CD4-positive, alpha-beta T cell treated with Interleukin-10 for 1 hour (primary cell): ENCODE measurements at regions not wholly inside any gene's neighbourhood (a gene's known extent, or its start where the extent isn't known, plus 50 kb on each side); places are given as distances from the start of the nearest gene placed in this dataset.

ENCODE experiments used
- DNase-seq: peaks from one replicate; pipeline ENCODE4 v3.0.0-alpha.2; 2020

- DNase-seq = no peak
Observed at GRCh38 chr12:13487326-13487725, 290.8 kb downstream of the EMP1 start.

- DNase-seq = no peak
Observed at GRCh38 chr12:13486794-13487193, 290.3 kb downstream of the EMP1 start.

GRCh38 chr12:13478650-13479181 lies 282.2 kb downstream of the EMP1 start:
- DNase-seq = no peak

GRCh38 chr12:13474381-13474780 lies 277.9 kb downstream of the EMP1 start:
- no peak for DNase-seq

DNA sequence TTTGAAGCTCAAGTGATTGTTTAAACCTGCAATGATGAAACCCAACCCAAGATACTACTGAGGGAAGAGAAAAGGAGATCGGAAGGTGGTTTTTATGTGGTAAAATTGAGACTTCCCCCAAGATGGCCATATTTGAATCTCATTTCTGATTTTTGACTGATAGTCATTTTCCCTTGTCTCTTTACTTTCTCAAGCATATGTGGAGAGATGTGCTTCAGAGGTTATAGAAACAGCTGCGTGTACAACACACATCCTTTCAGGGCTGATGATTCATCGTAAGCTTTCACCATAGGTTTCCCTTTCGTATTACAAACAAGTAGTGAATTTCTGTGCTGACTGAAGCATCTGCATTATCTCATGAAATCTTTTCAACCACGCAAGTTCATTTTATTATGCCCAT lies 276.2 kb downstream of the EMP1 start:
- DNase-seq = no peak

DNA sequence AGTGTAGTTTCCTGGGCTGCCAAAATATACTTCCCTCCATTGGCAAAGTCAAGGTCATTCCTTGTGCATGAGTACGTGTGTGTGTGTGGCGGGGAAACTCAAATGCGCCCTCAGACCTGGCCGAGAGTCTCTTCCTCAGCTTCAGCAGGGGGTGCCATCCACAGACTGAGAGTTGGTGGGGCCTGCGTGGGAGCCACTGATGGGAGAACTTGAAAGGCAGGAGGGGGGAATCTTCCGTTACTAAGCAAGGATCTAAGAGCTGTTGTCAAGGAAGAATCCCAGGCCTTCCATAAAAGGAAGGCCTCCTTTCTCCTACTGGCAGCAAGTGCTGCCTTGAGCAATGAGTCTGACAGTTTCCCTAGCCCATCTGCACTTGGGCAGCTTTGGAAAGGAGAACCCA lies 274.9 kb downstream of the EMP1 start:
- no peak for DNase-seq

GRCh38 chr12:13465635-13466034 lies 269.1 kb downstream of the EMP1 start:
- DNase-seq = no peak

- DNase-seq = no peak
Observed at GRCh38 chr12:13463189-13463588, 266.7 kb downstream of the EMP1 start.

- no peak for DNase-seq
Observed at GRCh38 chr12:13462450-13462849, 265.9 kb downstream of the EMP1 start.

GRCh38 chr12:13455778-13456144 lies 259.2 kb downstream of the EMP1 start:
- DNase-seq = no peak

DNA sequence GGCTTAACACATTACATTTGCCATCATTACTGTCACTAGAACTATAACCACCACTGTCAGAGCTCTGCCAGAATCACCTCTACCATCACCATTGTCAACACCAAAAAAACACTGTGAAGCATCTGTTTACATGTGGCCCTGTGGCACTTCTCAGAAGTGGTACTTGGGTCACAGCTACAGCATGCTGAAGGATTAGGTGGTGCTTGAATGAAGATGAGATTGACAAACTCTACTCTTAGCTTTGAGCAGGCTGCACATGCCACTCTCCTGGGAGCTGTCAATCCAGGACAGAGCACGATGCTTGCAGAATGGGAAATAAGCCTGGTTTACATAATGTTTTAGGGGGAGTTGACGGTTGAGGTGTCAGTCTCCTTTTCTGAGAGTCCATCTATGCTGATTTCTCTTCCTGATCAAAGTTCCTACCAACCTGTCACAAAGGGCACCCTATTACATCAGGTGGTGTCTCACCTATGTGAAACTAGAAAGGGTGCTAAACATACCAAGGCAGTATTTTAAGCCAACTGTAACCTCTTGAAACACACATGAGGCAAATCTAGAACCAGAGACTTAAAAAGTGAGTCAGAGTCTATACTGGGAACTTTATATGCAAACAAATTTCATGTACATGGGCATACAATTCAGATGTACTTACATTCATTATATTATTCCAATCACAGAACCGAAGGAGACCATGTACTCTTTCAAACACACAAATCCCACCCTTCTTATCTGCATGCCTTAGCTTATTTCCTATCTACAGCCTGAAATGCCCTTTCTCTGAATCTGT lies 258.7 kb downstream of the EMP1 start:
- DNase-seq = no peak

DNA sequence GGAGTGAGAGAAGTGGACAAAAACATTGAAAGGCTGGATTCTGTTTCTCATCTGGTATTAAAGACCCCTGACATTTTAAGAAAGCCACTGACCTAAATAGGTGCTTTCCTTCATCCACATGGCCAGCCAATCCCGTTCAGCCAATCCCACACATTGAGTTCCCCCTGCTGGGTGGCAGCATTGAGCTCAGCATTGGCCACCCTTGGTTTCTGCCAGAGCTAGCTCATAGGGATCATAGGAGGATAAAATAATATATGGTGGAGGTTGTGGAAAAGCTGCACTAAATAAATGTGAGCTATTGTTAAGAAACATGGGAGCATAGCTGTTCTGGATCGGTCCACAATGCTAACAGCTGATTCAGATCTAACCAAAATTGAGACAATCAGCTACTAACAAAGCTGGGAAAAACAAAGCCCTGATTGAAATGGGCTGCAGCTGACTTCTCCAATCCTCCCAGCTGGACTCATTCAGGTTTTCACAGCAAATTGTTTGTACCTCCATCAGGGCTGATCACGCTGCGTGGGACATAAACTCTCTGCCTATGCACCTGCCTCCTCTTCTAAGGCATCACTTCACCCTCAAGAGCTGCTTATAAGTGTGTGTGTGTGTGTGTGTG lies 256.5 kb downstream of the EMP1 start:
- no peak for DNase-seq

DNA sequence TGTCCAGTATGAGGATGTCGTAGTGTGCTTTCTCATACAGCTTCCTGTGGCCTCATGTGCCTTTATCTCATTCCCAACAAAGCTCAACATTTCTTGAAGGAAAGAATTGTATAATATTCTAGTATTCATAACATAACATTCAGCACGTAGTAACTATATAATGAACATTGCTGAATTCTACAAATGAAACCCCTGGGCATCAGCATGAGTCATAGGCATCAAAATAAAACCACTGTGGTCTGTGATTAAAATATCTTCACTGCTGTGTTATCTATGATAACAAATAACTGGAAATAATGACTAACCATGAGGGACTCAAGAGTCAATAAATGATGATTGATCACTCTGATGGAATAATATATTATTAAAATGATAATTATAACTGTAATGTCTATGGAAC lies 255.2 kb downstream of the EMP1 start:
- no peak for DNase-seq

GRCh38 chr12:13450231-13451080 lies 253.9 kb downstream of the EMP1 start:
- DNase-seq = no peak

GRCh38 chr12:13444076-13444475 lies 247.6 kb downstream of the EMP1 start:
- no peak for DNase-seq

DNA sequence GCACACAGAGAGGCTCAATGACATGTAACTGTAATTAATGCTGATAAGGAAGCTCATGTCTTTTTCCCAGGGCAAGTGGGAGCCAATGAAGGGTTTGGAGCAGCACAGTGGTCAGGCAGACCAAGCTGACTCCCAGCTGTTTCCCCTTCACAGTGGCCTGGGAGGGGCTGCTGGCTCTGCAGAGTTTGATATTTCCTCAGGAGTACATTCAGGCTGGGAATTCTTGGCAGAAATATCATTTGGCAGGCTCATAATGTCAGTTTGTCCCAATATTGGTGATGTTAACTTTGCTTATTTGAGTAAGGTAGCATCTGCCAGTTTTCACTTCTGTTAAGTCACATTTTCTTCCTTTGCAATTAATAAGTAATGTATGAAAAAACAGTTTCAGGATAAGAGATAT lies 247.0 kb downstream of the EMP1 start:
- DNase-seq = no peak

DNA sequence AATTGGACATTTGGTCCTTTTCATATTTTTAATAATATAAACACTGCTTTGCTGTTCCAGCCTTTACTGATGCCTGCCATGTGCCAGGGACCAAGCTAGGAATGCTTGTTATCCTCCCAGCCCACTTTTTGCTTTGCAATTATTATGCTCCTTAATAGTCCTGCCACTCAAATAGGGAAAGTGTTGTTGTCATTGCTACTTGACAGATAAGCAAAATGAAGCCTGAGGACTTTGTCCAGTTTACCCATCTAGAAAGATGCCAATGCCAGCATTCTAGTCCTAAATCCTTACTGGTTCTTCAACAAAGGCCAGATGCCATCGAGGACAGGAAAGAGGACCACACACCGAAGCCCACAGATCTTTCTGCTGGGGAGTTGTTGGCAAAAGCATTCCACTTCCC lies 246.5 kb downstream of the EMP1 start:
- no peak for DNase-seq

DNA sequence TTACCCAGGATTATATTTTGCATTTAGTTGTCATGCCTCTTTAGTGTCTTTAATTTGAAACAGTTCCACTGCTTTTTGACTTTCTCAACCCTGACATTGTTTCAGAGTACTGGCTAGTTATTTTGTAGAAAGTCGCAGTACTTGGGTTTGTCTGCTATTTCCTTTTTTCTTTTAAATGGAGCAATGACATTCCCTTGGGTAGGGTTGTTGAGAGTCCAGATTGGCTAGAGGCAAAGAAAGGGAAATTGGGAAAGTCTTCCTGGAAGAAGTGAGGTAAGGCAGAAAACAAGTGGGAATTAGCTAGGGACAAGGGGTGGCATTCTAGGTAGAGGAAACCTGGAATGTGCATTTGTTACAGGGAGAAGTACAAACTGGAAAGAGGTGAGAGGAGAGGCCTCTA lies 245.9 kb downstream of the EMP1 start:
- no peak for DNase-seq

- DNase-seq = no peak
Observed at GRCh38 chr12:13440844-13441243, 244.3 kb downstream of the EMP1 start.

DNA sequence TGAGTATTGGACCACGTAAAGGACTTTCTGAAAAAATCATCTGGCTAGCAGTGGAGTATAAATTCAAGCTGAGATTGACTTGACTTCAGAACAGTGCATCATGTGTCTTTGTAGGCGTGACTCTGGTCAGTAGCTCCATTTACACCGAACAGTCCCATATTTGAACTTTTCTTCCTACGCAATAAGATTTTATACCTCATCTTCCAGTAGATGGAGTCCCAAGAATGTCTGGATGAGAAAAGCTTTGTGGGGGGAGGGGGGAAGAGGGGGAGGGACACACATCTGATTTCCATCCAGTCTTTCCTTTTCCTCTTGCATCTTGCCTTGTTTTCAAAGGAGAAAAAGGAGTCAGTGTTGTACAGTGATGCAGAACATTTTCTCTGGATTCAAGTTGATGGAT lies 241.0 kb downstream of the EMP1 start:
- no peak for DNase-seq

- no peak for DNase-seq
Observed at GRCh38 chr12:13436696-13437391, 240.3 kb downstream of the EMP1 start.

DNA sequence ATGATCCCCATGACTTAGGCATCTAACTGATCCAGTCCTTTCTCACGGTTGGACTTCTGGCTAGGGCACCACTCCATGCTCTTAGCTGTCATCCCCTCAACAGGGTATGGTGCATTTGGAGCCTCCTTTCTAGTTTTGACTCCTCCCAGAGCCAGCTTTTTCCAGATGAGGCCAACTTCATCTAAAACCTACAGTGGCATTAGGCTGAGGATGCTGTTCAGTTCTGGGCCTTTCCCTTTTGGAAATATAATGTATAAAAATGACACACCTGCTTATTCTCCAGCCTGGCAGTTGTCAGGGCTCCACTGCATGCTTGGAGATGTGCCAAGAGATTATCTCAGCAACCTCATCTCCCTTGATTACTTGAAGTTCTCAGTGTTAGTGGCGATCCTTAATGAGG lies 239.7 kb downstream of the EMP1 start:
- DNase-seq = no peak
